ENCODE measurements at regions not wholly inside any gene's neighbourhood (a gene's known extent, or its start where the extent isn't known, plus 50 kb on each side); places are given as distances from the start of the nearest gene placed in this dataset.

GRCh38 chr9:31084350-31084749 is 1300.1 kb upstream of the ACO1 start:
- no peak for DNase-seq
- TF ChIP-seq GATA1 (IDR thresholded peaks at IDR 0.05; ENCODE audit: low read depth, low read length): no peak
- TF ChIP-seq POLR2A (IDR thresholded peaks at IDR 0.05; ENCODE audit: low read length): no peak

DNA sequence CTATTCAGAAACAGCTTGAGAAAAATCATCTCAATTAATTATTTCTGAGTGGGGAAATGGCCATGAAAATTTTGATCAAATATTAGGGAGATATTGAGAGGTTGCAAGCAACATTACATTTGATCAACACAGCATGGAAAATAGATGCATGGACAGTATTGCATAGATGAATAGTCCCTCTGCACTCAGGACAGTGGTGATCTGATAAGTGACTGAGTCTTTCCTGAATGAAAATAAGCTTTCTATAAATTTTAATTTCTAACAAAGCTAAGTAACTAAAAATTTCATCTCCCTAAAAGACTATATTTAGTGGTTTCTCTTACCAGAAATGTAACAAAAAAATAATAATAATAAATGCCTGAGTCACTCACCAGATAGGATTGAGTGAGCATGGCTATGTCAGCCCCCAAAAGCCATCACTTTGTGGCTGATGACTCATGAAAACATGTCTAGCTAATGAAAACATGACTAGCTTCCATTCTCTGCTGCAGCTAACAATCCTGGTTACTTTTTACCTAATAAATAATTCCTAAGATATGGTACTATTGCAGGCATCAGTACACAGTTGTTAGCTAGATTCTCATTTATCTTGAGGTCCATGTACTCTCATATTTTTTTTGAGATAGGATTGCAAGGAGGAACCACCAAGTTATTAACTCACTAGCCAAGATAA is 1294.8 kb upstream of the ACO1 start:
- no peak for TF ChIP-seq POLR2A (IDR thresholded peaks at IDR 0.05; ENCODE audit: low read length)
- no peak for TF ChIP-seq GATA1 (IDR thresholded peaks at IDR 0.05; ENCODE audit: low read depth, low read length)
- DNase-seq: no peak

DNA sequence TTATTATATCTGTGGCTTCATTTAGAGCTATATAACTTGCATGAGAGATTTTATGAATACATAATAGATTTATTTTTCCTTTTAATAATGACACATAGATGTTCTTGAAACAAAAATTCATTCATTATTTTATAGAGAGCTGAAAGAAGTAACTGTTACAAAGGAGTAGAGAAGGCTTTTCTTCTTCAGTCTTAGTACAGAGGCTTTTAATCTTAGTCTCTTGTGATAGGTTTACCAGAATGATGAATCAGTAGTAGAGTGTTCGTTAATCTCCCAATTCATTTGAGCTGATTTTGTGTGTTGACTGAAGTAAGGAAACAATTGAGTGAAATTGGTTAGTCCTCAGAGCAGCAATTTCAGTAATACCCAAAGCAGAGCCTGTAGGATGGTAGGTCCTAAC is 1284.1 kb upstream of the ACO1 start:
- TF ChIP-seq POLR2A (IDR thresholded peaks at IDR 0.05; ENCODE audit: low read length) (no peak), GATA1 (IDR thresholded peaks at IDR 0.05; ENCODE audit: low read depth, low read length) (no peak)
- DNase-seq: no peak

GRCh38 chr9:31103836-31104235 is 1280.6 kb upstream of the ACO1 start:
- no peak for DNase-seq
- TF ChIP-seq POLR2A (IDR thresholded peaks at IDR 0.05; ENCODE audit: low read length) (no peak), GATA1 (IDR thresholded peaks at IDR 0.05; ENCODE audit: low read depth, low read length) (no peak)

DNA sequence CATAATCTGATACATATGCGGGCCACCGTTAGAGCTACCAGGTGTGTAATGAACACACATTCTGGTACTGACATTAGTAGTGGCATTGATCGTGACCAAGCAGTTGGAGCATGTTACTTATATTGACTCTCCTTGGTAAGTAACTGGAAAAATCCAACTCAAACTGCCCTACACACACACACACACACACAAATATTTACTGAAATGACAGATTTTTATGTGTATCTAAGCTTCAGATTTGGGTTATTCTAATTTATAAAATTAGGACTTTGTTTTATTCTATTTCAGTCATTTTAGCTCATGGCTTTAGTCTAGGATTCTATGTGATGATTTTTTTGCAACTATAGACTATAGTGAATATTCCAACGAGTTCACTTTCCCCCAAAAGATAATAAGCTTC is 1280.2 kb upstream of the ACO1 start:
- DNase-seq: no peak
- TF ChIP-seq POLR2A (IDR thresholded peaks at IDR 0.05; ENCODE audit: low read length) (no peak), GATA1 (IDR thresholded peaks at IDR 0.05; ENCODE audit: low read depth, low read length) (no peak)

- no peak for DNase-seq
- TF ChIP-seq GATA1 (IDR thresholded peaks at IDR 0.05; ENCODE audit: low read depth, low read length) (no peak), POLR2A (IDR thresholded peaks at IDR 0.05; ENCODE audit: low read length) (no peak)
Observed at GRCh38 chr9:31112491-31112890, 1272.0 kb upstream of the ACO1 start.

- TF ChIP-seq POLR2A (IDR thresholded peaks at IDR 0.05; ENCODE audit: low read length) (no peak), GATA1 (IDR thresholded peaks at IDR 0.05; ENCODE audit: low read depth, low read length) (no peak)
- no peak for DNase-seq
Observed at GRCh38 chr9:31114346-31114745, 1270.1 kb upstream of the ACO1 start.

DNA sequence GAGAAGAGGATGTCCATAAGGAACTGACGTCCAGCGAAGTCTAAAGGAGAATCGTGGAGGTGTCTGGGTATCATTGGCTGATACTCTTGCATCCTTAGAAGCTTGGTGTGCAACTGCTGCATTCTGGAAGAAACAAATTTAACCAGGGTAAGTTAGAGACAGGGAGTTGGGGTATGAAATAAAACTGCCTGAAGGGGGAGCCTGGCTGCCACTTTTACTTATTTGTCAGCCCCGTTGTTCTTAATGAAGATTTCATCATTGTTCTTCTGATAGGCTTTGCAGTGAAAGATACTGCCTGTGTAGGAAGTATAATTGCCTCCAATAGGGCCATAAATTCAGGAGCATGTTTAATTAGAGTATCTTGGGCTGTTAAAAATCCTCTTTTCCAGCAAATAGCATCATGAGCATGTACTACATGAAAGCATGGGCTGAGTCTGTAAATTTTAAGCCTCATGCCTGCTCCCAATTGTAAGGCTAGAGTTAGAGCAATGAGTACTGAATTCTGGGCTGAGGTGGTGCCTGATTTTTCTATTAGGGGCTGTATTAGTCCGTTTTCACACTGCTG is 1264.5 kb upstream of the ACO1 start:
- TF ChIP-seq POLR2A (IDR thresholded peaks at IDR 0.05; ENCODE audit: low read length): no peak
- TF ChIP-seq GATA1 (IDR thresholded peaks at IDR 0.05; ENCODE audit: low read depth, low read length): no peak
- peak; percentile 1 to 11 for DNase-seq

- TF ChIP-seq GATA1 (IDR thresholded peaks at IDR 0.05; ENCODE audit: low read depth, low read length) (no peak), POLR2A (IDR thresholded peaks at IDR 0.05; ENCODE audit: low read length) (no peak)
- DNase-seq: no peak
Observed at GRCh38 chr9:31124389-31124788, 1260.1 kb upstream of the ACO1 start.

DNA sequence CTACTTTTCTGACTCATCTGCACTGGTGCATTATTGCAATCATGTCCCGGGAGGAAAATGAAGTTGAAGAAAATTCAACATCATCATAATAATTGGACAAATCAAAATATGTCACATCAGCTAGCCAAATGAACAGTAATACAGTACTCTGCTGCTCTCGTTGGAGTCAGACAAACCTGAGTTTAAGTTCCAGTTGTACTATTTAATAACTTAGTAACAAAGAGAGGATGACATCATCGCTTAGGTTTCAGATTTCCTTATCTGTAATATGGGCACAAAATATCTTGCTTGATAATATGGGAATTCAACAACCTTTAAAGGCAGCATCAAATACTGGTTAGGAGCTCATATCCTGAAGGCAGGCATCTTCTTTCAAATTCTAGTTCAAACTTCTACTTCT is 1248.9 kb upstream of the ACO1 start:
- no peak for TF ChIP-seq POLR2A (IDR thresholded peaks at IDR 0.05; ENCODE audit: low read length)
- no peak for TF ChIP-seq GATA1 (IDR thresholded peaks at IDR 0.05; ENCODE audit: low read depth, low read length)
- DNase-seq: no peak

- TF ChIP-seq GATA1 (IDR thresholded peaks at IDR 0.05; ENCODE audit: low read depth, low read length) (no peak), POLR2A (IDR thresholded peaks at IDR 0.05; ENCODE audit: low read length) (no peak)
- DNase-seq: no peak
Observed at GRCh38 chr9:31136524-31136923, 1247.9 kb upstream of the ACO1 start.

- DNase-seq: no peak
- TF ChIP-seq GATA1 (IDR thresholded peaks at IDR 0.05; ENCODE audit: low read depth, low read length) (no peak), POLR2A (IDR thresholded peaks at IDR 0.05; ENCODE audit: low read length) (no peak)
Observed at GRCh38 chr9:31137176-31138160, 1247.0 kb upstream of the ACO1 start.

DNA sequence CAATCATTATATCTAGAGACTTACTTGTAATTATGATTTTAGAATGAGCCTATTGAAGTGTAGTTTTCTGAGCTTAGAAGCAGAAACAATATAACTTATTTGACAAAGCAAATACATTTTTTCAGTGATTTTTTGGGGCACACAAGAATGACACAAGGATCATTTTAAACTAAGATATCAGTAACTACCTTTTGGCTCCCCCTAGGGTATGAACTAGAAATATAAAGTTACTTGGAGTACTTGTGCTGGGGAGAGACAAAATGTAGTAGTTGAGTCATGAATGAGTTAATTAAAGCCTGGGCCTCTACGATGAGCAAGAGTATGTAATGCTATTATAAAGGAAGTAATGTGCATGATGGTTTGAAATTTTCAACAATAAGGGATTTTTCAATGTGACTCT is 1244.1 kb upstream of the ACO1 start:
- peak in 1 of 2 experiments; percentile 20 for DNase-seq
- no peak for TF ChIP-seq GATA1 (IDR thresholded peaks at IDR 0.05; ENCODE audit: low read depth, low read length)
- no peak for TF ChIP-seq POLR2A (IDR thresholded peaks at IDR 0.05; ENCODE audit: low read length)

GRCh38 chr9:31142456-31142855 is 1242.0 kb upstream of the ACO1 start:
- no peak for DNase-seq
- TF ChIP-seq GATA1 (IDR thresholded peaks at IDR 0.05; ENCODE audit: low read depth, low read length): no peak

All from erythroblast (primary cell).